NK-92 treated with Interleukin-12 subunit alpha and Interleukin-12 subunit beta, amount 100 ng/mL, for 24 hours (cell line): ENCODE measurements at regions not wholly inside any gene's neighbourhood (a gene's known extent, or its start where the extent isn't known, plus 50 kb on each side); places are given as distances from the start of the nearest gene placed in this dataset.

Source experiments
- DNase-seq: peaks from one replicate; lab custom pipeline; 2025; lab: John Stamatoyannopoulos, UW

- no peak for DNase-seq
Measured at GRCh38 chr3:147589016-147589415, 179.9 kb downstream of the ZIC1 start.

- DNase-seq, result no peak
Measured at GRCh38 chr3:147604136-147604535, 195.0 kb downstream of the ZIC1 start.

GRCh38 chr3:147613725-147614124 lies 204.6 kb downstream of the ZIC1 start:
- no peak for DNase-seq

- DNase-seq, result no peak
Measured at GRCh38 chr3:147614210-147614609, 205.0 kb downstream of the ZIC1 start.

GRCh38 chr3:147615035-147615434 lies 205.9 kb downstream of the ZIC1 start:
- DNase-seq, result no peak

GRCh38 chr3:147616998-147617619 lies 207.9 kb downstream of the ZIC1 start:
- no peak for DNase-seq

- DNase-seq, result no peak
Measured at GRCh38 chr3:147618691-147619090, 209.5 kb downstream of the ZIC1 start.

- no peak for DNase-seq
Measured at GRCh38 chr3:147619921-147620560, 210.9 kb downstream of the ZIC1 start.

GRCh38 chr3:147620906-147621305 lies 211.7 kb downstream of the ZIC1 start:
- no peak for DNase-seq

GRCh38 chr3:147630921-147631415 lies 221.8 kb downstream of the ZIC1 start:
- no peak for DNase-seq

GRCh38 chr3:147640781-147641180 lies 231.6 kb downstream of the ZIC1 start:
- DNase-seq, result no peak

- DNase-seq, result no peak
Measured at GRCh38 chr3:147645761-147646160, 236.6 kb downstream of the ZIC1 start.

GRCh38 chr3:147649475-147649874 lies 240.3 kb downstream of the ZIC1 start:
- no peak for DNase-seq

GRCh38 chr3:147651107-147651778 lies 242.1 kb downstream of the ZIC1 start:
- no peak for DNase-seq

GRCh38 chr3:147652651-147653366 lies 243.6 kb downstream of the ZIC1 start:
- no peak for DNase-seq

GRCh38 chr3:147653367-147653923 lies 244.3 kb downstream of the ZIC1 start:
- no peak for DNase-seq

- DNase-seq, result no peak
Measured at GRCh38 chr3:147654827-147655226, 245.7 kb downstream of the ZIC1 start.

GRCh38 chr3:147655236-147655635 lies 246.1 kb downstream of the ZIC1 start:
- DNase-seq, result no peak

GRCh38 chr3:147656023-147656422 lies 246.9 kb downstream of the ZIC1 start:
- DNase-seq, result no peak

- DNase-seq, result no peak
Measured at GRCh38 chr3:147661916-147662315, 252.8 kb downstream of the ZIC1 start.

- no peak for DNase-seq
Measured at GRCh38 chr3:147662705-147663104, 253.5 kb downstream of the ZIC1 start.

GRCh38 chr3:147669077-147669476 lies 259.9 kb downstream of the ZIC1 start:
- no peak for DNase-seq
